ENCODE measurements at regions not wholly inside any gene's neighbourhood (a gene's known extent, or its start where the extent isn't known, plus 50 kb on each side); places are given as distances from the start of the nearest gene placed in this dataset.

- WGBS, 2 experiments (ENCODE audit: extremely low coverage in 2 of 2, insufficient read length in 1 of 2), result no CpG with 5 or more reads among the region's 4 CpGs
- in situ Hi-C loops (cut with MboI; ENCODE audit: low sequenced_read_pairs), result no loop called here
Measured at GRCh38 chr1:83606416-83606955, 392.4 kb downstream of the TTLL7 start.

More at GRCh38 chr1:83606416-83606955, 392.4 kb downstream of the TTLL7 start:
- BruUV-seq (replicated peaks), result no TSS peak
- no peaks in the 10 kb centered on the region for H3K79me1 ChIP-seq (ENCODE audit: low read depth in 1 of 2, low read length in 2 of 2)
- no peaks in the 10 kb centered on the region for H3K9me3 ChIP-seq (ENCODE audit: control insufficient read depth, insufficient read depth, low read length)
- DNase-seq (no peak), ATAC-seq (ENCODE audit: low read depth) (no peak)
- H4K20me1 ChIP-seq (ENCODE audit: insufficient read depth, low read length), result no peaks in the 10 kb centered on the region
- no peak overlapping the region for H4K5ac ChIP-seq (ENCODE audit: low read depth, low read length)
- no peak overlapping the region for H3K27ac ChIP-seq (ENCODE audit: insufficient read depth, low read length)
- TF ChIP-seq, protein P1, sequence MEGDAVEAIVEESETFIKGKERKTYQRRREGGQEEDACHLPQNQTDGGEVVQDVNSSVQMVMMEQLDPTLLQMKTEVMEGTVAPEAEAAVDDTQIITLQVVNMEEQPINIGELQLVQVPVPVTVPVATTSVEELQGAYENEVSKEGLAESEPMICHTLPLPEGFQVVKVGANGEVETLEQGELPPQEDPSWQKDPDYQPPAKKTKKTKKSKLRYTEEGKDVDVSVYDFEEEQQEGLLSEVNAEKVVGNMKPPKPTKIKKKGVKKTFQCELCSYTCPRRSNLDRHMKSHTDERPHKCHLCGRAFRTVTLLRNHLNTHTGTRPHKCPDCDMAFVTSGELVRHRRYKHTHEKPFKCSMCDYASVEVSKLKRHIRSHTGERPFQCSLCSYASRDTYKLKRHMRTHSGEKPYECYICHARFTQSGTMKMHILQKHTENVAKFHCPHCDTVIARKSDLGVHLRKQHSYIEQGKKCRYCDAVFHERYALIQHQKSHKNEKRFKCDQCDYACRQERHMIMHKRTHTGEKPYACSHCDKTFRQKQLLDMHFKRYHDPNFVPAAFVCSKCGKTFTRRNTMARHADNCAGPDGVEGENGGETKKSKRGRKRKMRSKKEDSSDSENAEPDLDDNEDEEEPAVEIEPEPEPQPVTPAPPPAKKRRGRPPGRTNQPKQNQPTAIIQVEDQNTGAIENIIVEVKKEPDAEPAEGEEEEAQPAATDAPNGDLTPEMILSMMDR (conservative IDR thresholded peaks at IDR 0.05; ENCODE audit: low read depth, low read length), result no peak
- TF ChIP-seq POLR2A (IDR thresholded peaks at IDR 0.05; ENCODE audit: low read depth, low read length) (no peak), SMC3 (IDR thresholded peaks at IDR 0.05; ENCODE audit: low read depth, low read length) (no peak), NFE2L2 (IDR thresholded peaks at IDR 0.05; ENCODE audit: low read depth, low read length) (no peak), RAD21 (IDR thresholded peaks at IDR 0.05; ENCODE audit: low read length) (no peak), MAFK (IDR thresholded peaks at IDR 0.05; ENCODE audit: low read depth, low read length) (no peak), USF2 (IDR thresholded peaks at IDR 0.05; ENCODE audit: low read depth, low read length) (no peak), RCOR1 (IDR thresholded peaks at IDR 0.05; ENCODE audit: insufficient replicate concordance, low read length) (no peak), RFX5 (IDR thresholded peaks at IDR 0.05; ENCODE audit: low read depth, low read length) (no peak), CHD1 (IDR thresholded peaks at IDR 0.05; ENCODE audit: low read depth, low read length) (no peak), ELK1 (IDR thresholded peaks at IDR 0.05; ENCODE audit: borderline replicate concordance, low read depth, low read length) (no peak)
- POLR2A ChIA-PET (ENCODE audit: unreplicated experiment), result no interaction called here
- intact Hi-C loops (cut with micrococcal nuclease) (no loop called here), dilution Hi-C loops (cut with HindIII; ENCODE audit: low sequenced_read_pairs, unreplicated experiment) (no loop called here)
- H4K8ac ChIP-seq (ENCODE audit: low read depth in 2 of 2, low read length in 2 of 2), result no peak overlapping the region
- H3K4me2 ChIP-seq (ENCODE audit: low read depth, low read length), result no peak overlapping the region
- no peak overlapping the region for H4K91ac ChIP-seq (ENCODE audit: insufficient read depth, low read depth, low read length)
- H3K4me3 ChIP-seq (ENCODE audit: insufficient read depth, low read depth, low read length), result no peak overlapping the region
- no peaks in the 10 kb centered on the region for H3K27me3 ChIP-seq (ENCODE audit: control insufficient read depth, insufficient read depth, low read length)
- H3K23ac ChIP-seq (ENCODE audit: low read depth, low read length), result no peak overlapping the region
- H3K56ac ChIP-seq (ENCODE audit: extremely low read depth, insufficient read depth, low read length), result no peak overlapping the region
- no peaks in the 10 kb centered on the region for H3K9me1 ChIP-seq (ENCODE audit: insufficient read depth, low read length)
- H2BK20ac ChIP-seq (ENCODE audit: low read depth, low read length), result no peak overlapping the region
- H2AK9ac ChIP-seq (replicated peaks; ENCODE audit: low read depth, low read length, poor library complexity), result no peak overlapping the region
- H3K14ac ChIP-seq (replicated peaks; ENCODE audit: low read depth, low read length), result no peak overlapping the region
- CTCF ChIA-PET, result no interaction called here
- H3K4me1 ChIP-seq (ENCODE audit: control insufficient read depth, insufficient read depth, low read length), result no peaks in the 10 kb centered on the region
- no peak overlapping the region for H3K9ac ChIP-seq (ENCODE audit: low read depth, low read length)
- no peak overlapping the region for H2BK5ac ChIP-seq (ENCODE audit: low read depth, low read length, poor library complexity, severe bottlenecking)
- no peak overlapping the region for H2AK5ac ChIP-seq (ENCODE audit: low read depth, low read length)
- no peaks in the 10 kb centered on the region for H3K36me3 ChIP-seq (ENCODE audit: control insufficient read depth, insufficient read depth, low read length)
- no peak overlapping the region for H3K18ac ChIP-seq (ENCODE audit: low read depth, low read length)
- no peak overlapping the region for H2BK15ac ChIP-seq (ENCODE audit: low read depth, low read length)
- no peak overlapping the region for H3K4ac ChIP-seq (ENCODE audit: low read depth, low read length)
- H2AFZ ChIP-seq (replicated peaks; ENCODE audit: low read length, poor library complexity), result no peak overlapping the region
- no peak overlapping the region for H2BK120ac ChIP-seq (ENCODE audit: low read depth, low read length)
